ENCODE measurements at regions not wholly inside any gene's neighbourhood (a gene's known extent, or its start where the extent isn't known, plus 50 kb on each side); places are given as distances from the start of the nearest gene placed in this dataset.

DNA sequence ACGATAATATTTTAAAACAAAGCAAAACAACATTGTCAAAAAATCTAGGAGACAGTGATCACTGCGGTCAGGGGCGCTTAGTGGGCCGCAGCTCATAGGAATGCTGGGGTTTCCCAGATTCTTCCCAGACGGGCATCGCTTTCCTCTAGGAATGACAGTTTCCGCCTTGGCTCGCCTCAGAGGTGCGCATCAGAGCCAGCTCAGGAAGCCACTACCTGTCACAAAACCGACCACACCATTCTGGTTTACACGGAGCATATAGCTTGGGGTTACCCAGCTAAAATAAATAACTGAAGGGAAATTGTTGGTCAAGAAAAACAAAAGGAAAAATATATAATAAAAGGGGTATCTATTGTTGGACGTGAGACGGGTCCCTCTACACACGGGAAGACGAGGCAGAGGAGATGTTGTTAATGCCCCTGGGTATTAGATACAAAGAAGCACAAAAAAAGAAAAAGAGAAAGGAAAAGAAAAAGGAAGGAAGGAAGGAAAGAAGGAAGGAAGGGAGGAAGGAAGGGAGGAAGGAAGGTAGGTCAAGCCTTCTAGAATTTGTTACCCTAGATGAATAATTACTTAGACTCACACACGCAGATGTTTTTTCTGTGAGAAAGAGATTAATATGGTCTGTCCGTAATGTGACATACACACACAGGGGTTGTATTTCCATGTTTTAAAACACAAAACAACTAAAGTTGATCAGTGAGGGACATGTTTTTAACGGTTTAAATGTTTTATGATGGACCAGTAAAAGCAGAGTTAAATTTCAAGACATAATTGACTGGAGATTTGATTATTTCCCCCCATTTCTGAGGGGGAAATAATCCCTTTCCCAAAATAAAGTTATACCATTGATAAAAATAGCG, 292.4 kb upstream of the NFE2L3 start:
- no peak for DNase-seq (ENCODE audit: low read depth in 2 of 2)

DNA sequence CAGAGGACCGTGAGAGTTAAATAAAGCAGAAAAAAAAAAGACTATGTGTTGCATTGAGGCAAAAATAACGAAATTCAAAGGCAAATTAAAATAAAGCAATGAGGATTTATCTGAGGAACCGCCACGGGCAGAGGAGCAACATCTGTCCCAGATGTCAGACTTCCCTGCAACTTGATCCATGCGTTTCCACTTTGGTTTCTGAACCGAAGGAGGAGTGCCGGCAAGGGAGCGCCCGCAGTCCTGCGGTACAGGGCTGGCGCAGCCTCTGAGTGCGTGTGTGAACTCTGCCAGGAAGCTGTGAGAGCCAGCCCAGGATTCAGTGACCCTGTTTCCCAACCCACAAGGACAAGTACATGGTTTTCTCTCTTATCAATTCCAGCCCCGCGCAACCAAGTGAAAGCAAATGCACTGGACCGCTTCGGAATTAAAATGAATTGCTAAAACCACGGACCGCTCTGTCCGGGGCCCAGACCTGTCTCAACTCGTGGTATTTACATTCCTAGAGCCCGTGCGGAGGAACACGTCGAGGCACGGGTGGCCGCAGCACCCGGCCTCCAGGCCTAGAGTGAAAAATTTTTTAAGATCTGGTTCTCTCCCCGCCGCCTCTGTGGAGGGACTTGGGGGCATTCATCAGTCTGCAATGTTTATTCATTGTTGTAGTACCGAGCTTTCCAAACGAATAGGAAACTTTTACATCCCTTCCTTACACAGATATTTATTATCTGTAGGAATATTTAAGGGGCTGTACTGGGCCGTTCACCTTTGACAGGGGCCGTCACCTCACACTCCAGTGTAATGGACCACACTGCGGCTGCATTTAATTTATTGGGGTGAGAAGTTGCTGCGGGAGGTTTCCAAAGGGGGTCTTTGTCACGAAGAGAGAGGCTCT, 291.5 kb upstream of the NFE2L3 start:
- no peak for DNase-seq (ENCODE audit: low read depth in 2 of 2)

DNA sequence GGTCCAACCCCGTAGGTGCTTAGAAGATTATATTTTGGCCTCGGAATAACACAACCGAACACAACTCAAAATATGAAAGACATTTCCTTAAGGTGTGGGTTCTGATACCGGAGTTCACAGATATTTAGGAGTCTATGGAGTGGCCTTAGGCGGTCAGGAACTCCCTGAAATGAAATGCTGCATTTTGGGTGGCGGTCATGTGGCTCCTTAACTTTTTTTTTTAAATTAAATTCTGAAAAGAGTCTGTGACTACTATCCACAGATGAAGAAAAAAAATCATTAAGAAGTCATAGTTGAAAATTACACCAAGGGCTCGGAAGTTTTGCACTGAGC, 290.9 kb upstream of the NFE2L3 start:
- no peak for DNase-seq (ENCODE audit: low read depth in 2 of 2)

DNA sequence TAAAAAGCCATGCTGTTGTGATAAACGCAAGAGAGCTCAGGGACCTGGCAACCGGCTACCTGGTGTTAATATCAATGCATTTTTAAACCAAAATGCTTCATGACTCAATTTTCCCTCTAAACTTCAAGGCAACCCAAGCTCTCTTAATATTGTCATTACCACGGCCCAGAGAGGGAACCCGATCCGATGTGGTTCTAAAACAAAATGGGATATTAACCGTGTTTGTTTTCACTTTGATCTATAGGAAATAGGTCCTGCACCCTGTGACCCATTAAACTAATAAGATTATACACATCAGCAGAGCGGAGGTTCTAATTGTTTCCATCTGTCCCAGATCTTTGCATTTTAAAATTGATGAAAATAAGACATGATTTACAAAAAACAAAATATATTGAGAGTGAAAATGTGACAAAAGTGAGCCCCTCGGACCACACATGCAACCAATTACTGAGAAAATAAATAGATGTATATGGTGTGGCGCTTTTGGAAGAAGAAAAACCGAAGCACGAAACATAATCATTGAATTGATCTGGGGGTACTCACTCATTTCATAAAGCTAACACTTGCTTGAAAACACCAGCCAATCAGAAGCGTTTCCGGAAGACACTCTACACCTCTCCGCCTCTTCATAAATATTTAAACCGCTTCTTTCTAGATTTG, 290.3 kb upstream of the NFE2L3 start:
- DNase-seq (ENCODE audit: low read depth in 2 of 2) = no peak

DNA sequence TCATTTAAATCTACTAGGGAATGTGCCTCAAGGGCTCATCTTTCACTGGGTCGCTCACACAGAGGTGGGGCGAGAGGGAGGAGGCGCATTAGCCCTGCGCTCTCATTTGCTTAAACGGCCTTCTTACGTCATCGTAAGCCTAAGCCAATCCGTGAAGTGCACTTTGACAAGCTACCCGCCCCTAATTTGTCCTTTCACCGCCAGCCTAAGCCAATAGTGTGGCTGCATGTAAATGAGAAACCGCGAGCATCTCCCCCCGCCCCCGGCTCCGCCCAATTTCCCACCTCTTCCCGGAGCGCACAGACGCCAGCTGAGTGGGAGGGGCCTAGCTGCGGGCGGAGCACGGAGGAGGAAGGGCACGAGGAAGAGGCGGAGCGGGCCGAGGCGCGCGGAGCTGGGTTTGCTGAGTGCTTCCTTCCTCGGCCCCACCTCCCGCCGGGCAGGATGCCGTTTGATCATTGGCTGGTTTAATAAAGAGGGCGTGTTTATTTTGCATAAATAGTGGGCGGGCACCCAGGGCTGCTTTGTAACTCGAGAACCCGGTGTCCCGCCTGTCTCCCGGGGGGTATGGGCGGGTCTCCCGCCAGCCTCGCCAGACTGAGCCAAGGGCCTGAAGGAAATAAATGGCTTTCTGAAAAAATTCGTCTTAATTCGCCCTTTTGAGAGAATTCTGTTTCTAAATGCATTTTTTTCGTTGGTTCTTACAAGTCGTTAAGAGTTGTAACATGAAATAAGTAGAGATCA, 289.6 kb upstream of the NFE2L3 start:
- DNase-seq (ENCODE audit: low read depth in 2 of 2) = peak; percentile 95

DNA sequence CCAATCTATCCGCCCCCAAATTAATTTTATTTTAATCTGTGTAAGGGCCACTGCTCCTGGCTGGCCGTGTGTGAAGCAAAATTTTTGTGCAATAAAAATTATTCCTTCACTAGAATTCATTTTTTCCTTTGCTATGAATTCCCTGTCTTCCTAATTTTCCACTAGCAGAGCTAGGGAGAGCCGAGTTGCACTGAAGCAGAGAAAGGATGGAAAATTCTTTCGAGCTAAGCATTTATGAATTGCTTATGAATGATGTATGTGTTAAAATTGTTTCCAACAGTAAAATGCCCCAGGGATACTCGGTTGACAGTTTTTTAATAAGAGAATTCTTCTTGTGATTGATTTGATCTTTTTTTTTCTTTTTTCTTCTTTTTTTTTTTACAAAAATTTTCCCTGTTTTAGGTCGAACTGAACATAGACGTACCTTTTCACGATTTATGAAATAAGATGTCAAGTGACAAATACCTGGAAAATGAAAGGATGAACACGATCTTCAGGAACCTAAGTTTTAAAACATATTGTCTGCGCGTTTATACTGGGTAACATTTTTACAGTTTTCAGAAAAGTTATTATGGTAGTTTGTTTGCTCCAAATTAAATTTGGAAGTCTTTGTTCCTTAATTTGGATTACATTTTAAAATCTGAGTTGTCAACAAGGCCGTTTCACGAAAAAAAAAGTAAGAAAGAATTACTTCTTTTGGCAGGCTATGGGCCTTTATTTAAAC, 288.8 kb upstream of the NFE2L3 start:
- DNase-seq (ENCODE audit: low read depth in 2 of 2) = no peak

DNA sequence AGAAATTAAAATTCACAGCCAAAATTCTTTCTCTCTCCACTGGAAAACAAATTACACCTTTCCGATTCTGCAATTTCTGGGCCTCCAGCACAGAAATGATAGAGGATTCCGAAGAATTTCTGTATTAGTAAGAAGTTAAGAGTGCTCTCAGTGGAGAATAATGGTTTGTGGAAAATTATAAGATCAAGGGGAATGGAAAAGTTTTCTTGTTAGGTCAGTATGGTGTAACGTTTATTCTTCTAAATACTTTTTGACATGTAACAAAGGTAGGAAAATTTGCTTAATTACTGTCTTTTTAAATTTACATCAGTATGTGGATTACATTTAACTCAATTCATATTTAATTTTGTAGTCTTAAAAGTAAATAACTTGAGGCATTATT, 288.3 kb upstream of the NFE2L3 start:
- no peak for DNase-seq (ENCODE audit: low read depth in 2 of 2)

DNA sequence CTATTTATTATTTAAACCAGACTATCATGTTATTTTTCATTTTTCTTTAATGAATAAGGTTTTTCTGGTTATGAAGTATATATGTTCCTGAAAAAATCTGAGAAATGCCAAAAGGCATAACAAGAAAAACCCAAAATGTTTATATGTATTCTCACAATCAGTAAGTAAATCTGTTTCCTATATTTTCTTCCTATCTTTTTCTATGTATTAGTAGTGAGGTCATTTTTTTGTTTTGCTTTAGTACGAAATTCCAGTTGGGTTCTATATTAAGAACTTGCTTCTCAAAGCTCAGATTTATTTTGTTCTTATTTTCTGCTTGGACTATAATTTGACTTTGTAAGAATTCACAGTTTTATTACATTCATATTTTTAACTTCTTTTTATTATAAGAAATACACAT, 287.5 kb upstream of the NFE2L3 start:
- DNase-seq (ENCODE audit: low read depth in 2 of 2) = no peak

DNA sequence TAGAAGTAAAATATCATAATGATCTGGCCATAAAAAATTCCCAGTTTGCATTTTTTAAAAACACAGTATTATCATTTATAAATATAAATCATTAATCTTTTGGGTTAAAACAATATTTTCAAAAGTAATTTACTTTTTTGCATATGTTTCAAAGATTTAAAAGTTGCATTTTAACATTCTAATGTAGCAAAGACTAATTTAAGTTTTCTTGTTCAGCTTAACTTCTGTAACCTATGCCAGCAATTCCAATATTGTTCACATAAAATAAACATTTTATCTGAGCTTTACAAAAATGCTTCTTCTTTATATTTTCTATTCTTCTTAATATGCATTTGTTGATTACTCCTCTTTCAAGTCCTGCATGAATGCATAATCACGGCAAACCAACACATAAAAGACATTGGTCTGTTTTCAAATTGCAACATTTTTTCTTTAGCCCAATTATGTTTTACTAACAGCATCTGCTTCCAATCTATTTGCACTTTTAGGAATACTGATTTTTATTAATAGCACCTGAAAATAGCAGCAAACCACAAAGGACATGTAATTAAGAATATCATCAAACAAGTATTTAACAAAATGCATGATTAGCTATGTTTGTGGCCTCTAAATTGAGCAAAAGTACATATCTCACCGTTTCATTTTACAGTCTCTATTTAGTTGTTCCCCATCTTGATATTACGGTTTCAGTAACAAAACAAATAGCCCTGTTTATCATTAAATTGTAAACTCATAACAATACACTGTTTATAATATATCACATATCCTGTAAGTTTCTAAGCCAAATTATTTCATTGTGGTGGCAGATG, 286.9 kb upstream of the NFE2L3 start:
- no peak for DNase-seq (ENCODE audit: low read depth in 2 of 2)

DNA sequence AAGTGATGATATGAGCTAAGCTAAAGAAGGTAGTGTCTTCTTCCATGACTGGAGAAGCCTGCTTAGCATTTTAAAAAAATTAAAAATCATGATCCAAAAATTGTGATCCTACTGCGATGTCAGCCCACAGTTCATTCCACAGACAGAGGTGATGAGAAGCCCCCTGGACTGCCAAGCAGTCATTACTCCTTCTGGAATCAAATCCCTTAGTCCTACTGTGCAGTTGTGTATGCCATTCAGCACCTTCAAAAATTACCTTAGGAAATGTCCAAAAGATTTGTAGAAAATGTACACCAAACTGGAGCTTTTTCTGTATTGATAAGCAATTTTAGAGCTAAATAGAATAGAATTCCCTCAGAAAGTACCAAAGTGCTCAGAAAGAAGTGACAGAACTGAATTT, 283.5 kb upstream of the NFE2L3 start:
- DNase-seq (ENCODE audit: low read depth in 2 of 2) = no peak

DNA sequence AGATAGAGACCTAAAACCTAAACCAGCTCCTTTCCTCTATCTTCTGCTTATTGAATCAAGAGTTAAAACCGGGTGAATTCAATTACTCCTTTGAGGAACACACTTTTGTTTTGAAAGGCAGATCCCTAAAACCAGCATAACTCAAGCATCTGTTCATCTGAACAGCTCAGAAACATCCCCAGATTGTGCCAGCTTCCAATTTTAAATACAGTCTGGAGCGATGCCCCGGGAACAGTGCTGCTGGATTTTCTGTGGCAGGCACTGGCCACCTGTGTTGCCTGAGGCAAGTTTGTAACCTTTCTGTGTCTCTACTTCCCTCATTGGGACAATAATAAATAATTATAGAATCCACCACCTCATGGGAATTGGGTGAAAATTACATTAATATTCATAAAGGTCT, 281.4 kb upstream of the NFE2L3 start:
- no peak for DNase-seq (ENCODE audit: low read depth in 2 of 2)

DNA sequence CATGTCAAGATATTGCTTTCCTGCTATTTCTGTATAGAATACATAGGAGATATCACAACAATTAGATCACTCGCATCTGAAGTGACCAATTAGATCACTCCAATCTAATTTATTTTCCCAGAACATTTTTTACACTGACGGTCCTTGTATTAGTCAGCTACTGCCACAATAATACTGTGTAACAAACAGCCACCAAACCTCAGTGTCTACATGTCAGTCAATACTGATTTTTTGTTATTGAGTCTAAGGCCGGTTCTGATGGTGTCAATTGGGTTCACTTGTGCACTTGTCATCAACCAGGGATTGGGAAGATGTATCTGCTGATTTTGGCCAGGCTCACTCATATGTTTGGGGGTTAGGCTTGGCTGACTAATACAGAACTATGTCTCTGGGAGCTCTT, 275.9 kb upstream of the NFE2L3 start:
- no peak for DNase-seq (ENCODE audit: low read depth in 2 of 2)

DNA sequence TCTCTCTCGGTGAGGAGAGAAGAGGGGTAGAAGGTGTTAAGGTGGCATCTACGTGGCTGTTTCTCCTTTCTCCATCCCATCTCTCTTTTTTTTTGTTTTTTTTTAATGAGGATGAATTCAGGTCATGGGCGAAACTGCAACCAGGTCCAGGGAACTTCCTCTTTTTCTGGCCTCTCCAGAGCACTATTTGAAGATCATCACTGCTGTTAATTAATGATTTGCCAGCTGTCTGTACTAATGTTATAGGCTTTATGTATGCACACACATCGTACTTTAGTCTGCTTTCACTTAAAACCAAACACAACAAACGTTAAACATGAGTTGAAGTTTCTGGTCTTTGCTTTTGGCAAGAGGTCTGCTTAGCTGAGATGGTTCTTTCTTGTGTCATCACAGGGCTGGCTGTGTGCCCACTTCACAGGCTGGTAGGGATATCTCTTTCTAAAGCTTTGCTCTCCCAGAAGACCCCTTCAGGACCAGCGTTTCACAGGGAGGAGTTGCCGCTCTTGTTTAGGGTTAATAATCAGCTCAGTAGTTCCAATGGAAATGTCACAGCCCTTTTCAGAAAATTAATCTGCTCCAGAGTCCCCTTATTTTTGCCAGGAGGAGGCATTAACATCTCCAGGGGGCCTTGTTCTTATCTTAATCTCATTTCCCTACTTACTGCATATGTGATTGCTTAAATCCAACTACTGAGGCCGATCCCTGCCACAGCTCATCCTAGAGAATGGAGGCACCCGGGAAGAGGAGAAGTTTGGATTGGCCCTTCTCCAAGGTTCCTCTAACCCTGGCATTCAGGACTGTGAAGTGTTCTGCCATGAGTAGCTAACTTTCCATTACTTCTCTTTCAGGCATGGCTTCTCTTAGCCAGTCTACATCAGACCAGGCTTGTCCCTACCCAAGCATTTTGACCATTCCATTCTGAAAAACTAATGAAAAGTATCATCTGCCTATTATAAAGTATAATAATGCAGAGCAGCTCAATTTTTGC, 273.9 kb upstream of the NFE2L3 start:
- no peak for DNase-seq (ENCODE audit: low read depth in 2 of 2)

DNA sequence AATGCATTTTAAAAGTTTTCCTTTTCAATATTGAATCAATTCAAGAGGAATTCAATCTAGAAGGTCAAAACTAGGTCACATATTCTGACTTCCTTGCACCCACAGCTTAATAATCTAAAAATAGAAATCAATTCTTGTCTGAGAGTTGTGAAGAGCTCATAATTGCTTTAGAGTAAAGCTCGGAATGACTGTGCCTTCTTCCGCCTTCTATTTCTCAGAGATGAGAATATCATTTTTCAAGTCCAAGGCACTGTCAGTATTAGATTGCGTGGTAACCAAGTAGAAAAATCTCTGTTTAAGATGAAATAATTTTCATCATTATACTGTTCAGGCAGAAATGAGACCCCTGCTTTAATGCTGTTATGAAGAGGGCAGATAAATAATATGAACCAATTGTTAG, 272.2 kb upstream of the NFE2L3 start:
- DNase-seq (ENCODE audit: low read depth in 2 of 2) = no peak

DNA sequence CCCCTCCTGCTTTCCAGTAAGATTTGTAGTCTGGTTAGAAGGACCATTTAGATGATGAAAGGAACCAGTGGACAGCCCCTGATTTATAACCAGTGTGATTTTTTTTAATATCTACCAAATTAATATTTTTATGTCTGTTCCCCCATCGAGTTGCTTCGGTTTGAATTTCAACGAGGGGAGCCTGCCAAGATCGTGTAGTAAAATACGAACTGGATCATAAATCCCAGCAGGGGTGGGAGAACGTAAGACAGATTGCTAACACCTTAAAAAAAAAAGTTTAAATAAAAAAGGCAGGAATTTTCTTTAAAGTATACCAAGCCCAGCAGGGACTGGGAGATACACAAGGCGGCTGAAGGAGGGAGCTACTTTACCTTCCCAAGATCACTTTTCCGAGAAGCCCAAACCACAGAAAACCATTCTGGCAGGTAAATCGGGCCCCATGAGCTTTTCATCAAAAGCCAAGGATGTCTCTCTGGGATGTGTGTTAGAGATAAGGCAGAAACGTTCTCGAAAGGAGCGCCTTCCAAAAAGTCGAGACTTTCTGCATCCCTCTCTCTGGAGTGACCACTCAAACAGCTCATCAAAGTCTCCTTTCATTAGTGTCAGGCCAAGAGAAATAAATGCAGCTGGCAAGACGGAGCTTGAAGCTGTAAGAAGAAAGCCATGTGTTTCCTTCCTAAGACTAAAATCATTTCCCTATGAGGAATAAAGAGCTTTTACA, 270.5 kb upstream of the NFE2L3 start:
- DNase-seq (ENCODE audit: low read depth in 2 of 2) = no peak

DNA sequence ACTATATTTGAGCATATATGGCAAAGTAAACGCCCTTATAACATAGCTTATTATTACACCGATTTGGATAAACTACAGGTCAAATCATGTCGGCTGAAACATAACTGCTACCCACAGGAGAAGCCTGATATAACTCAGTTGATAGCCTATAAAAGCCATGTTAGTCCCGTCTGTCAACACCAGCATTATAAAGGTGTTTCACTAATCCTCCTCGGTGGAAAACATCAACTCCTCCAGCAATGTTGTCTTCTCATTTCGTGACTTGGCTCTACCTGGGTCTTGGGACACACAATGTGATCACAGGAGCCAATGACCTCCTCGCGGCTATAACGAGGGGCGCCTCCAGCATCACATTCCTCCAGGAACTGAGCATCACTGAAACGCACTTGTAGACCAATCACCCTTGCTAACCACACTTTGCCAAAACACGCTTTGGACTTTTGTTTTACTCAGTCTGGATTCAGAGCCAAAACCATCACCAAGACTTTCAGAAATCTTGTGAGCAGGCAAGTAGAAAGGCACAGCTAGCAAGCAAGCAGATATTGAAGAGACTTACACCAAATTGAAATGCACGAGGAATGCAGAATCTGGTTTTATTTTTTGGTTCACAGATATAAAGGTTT, 269.7 kb upstream of the NFE2L3 start:
- no peak for DNase-seq (ENCODE audit: low read depth in 2 of 2)

DNA sequence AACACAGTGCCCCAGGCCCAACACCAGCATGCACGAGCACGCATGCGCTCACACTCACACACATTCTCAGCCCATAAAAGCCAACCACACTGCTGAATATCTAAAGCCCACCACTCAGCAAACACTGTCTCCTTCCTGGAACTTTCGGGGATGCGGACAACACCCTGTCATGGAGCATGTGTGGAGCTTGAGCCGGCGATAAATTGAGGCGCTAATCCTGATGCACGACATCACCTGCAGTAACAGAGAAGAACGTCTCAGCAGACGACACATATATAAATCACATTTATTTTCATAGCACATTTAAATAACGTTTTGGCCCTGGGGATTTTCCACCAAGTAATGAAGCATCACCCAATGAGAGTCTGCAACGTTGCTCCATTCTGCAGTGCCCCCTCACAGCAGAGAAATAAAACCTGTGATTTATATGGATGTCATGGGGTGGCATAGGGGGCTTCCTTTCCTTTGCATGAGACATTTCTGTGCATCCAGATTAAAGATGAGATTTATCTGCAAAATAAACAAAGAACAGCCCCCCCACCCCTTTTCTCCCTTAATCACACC, 267.7 kb upstream of the NFE2L3 start:
- no peak for DNase-seq (ENCODE audit: low read depth in 2 of 2)

Measured in stimulated activated CD4-positive, alpha-beta T cell treated with anti-CD3 and anti-CD28 coated beads, Interleukin-15, amount 100 ng/mL, for 48 hours (primary cell).